ENCODE measurements at regions not wholly inside any gene's neighbourhood (a gene's known extent, or its start where the extent isn't known, plus 50 kb on each side); places are given as distances from the start of the nearest gene placed in this dataset.

DNA sequence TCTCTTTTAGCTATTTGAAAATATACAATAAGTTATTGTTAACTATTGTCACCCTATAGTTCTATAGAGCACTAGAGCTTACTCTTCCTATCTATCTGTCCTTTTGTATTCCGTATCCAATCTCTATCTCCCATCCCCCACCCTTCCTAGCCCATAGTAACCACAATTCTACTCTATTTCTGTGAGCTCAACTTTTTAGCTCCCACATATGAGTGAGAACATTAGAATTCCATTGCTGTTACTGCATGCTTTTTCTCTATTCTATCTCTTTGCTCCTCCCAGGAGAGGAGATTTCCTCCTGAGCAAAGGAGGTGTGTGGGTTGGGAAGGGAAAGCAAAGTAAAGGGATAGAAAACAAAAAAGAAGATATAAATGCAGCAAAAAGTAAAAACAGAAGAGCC lies 105.6 kb upstream of the SLC4A7 start:
- ChIA-PET CTCF (no interaction called here), POLR2A (interaction anchor here (0.6 kb wide), 1 partner anchor 54 kb away, joined by 3 read pairs; no protein-coding TSS in a partner anchor)
- no peak overlapping the region for H3K4me3 ChIP-seq (ENCODE audit: low read depth, low read length)
- TF ChIP-seq CTCF (IDR thresholded peaks at IDR 0.05; ENCODE audit: insufficient read depth, low read length, missing control alignments): no peak
- no peak for DNase-seq (ENCODE audit: low read depth, low spot score)

- CTCF ChIA-PET: no interaction called here
- TF ChIP-seq CTCF (IDR thresholded peaks at IDR 0.05; ENCODE audit: insufficient read depth, low read length, missing control alignments): no peak
- POLR2A ChIA-PET: no interaction called here
- DNase-seq (ENCODE audit: low read depth, low spot score): no peak
- no peak overlapping the region for H3K4me3 ChIP-seq (ENCODE audit: low read depth, low read length)
Observed at GRCh38 chr3:27585429-27585828, 101.2 kb upstream of the SLC4A7 start.

- TF ChIP-seq CTCF (IDR thresholded peaks at IDR 0.05; ENCODE audit: insufficient read depth, low read length, missing control alignments): no peak
- no peak overlapping the region for H3K4me3 ChIP-seq (ENCODE audit: low read depth, low read length)
- CTCF ChIA-PET: no interaction called here
- POLR2A ChIA-PET: no interaction called here
- no peak for DNase-seq (ENCODE audit: low read depth, low spot score)
Observed at GRCh38 chr3:27584874-27585273, 100.7 kb upstream of the SLC4A7 start.

- CTCF ChIA-PET: interaction anchor here (0.6 kb wide), 1 partner anchor 47 kb away, joined by 3 read pairs; no protein-coding TSS in a partner anchor
- DNase-seq (ENCODE audit: low read depth, low spot score): no peak
- POLR2A ChIA-PET: no interaction called here
- H3K4me3 ChIP-seq (ENCODE audit: low read depth, low read length): no peak overlapping the region
- TF ChIP-seq CTCF (IDR thresholded peaks at IDR 0.05; ENCODE audit: insufficient read depth, low read length, missing control alignments): no peak
Observed at GRCh38 chr3:27581852-27582251, 97.7 kb upstream of the SLC4A7 start.

- CTCF ChIA-PET: interaction anchor here (0.6 to 0.9 kb wide), 2 partner anchors 11 to 29 kb away, joined by 3 read pairs; no protein-coding TSS in a partner anchor
- DNase-seq (ENCODE audit: low read depth, low spot score): no peak
- POLR2A ChIA-PET: no interaction called here
- TF ChIP-seq CTCF (IDR thresholded peaks at IDR 0.05; ENCODE audit: insufficient read depth, low read length, missing control alignments): no peak
- H3K4me3 ChIP-seq (ENCODE audit: low read depth, low read length): no peak overlapping the region
Observed at GRCh38 chr3:27578032-27578431, 93.8 kb upstream of the SLC4A7 start.

- no peak for DNase-seq (ENCODE audit: low read depth, low spot score)
- POLR2A ChIA-PET: no interaction called here
- no peak for TF ChIP-seq CTCF (IDR thresholded peaks at IDR 0.05; ENCODE audit: insufficient read depth, low read length, missing control alignments)
- no peak overlapping the region for H3K4me3 ChIP-seq (ENCODE audit: low read depth, low read length)
- CTCF ChIA-PET: interaction anchor here (0.6 kb wide), 1 partner anchor 29 kb away, joined by 3 read pairs; no protein-coding TSS in a partner anchor
Observed at GRCh38 chr3:27577504-27577903, 93.3 kb upstream of the SLC4A7 start.
